Stimulated activated CD8-positive, alpha-beta memory T cell treated with anti-CD3 and anti-CD28 coated beads, Interleukin-15, amount 100 ng/mL, for 4 hours (primary cell): ENCODE measurements at regions not wholly inside any gene's neighbourhood (a gene's known extent, or its start where the extent isn't known, plus 50 kb on each side); places are given as distances from the start of the nearest gene placed in this dataset.
"Not testable (repeated sequence)": the region's sequence is repeated elsewhere in the genome, so short reads cannot be mapped to it uniquely, and the experiment has no call there.

Experiments
- DNase-seq, 2 donors: peaks; one replicate each; pipeline ENCODE4 v3.0.0-alpha.2; 2020; ENCODE audit warnings: low read depth in 2 of 2

- DNase-seq: no peak
Observed at GRCh38 chr2:207409517-207409916, 120.2 kb upstream of the CREB1 start.

GRCh38 chr2:207412787-207413310 lies 116.9 kb upstream of the CREB1 start:
- no peak for DNase-seq

- DNase-seq: no peak
Observed at GRCh38 chr2:207413376-207413907, 116.3 kb upstream of the CREB1 start.

- DNase-seq: no peak
Observed at GRCh38 chr2:207416111-207416510, 113.7 kb upstream of the CREB1 start.

GRCh38 chr2:207416900-207417299 lies 112.9 kb upstream of the CREB1 start:
- DNase-seq: no peak

GRCh38 chr2:207417301-207417718 lies 112.5 kb upstream of the CREB1 start:
- no peak for DNase-seq

- DNase-seq: no peak
Observed at GRCh38 chr2:207418419-207418818, 111.3 kb upstream of the CREB1 start.

- DNase-seq: no peak
Observed at GRCh38 chr2:207419331-207419730, 110.4 kb upstream of the CREB1 start.

GRCh38 chr2:207421671-207422070 lies 108.1 kb upstream of the CREB1 start:
- DNase-seq: no peak

GRCh38 chr2:207422380-207422779 lies 107.4 kb upstream of the CREB1 start:
- no peak for DNase-seq

- peak; percentile 12 to 13 for DNase-seq
Observed at GRCh38 chr2:207423886-207424285, 105.9 kb upstream of the CREB1 start.

- DNase-seq: no peak
Observed at GRCh38 chr2:207427986-207428385, 101.8 kb upstream of the CREB1 start.

- no peak for DNase-seq
Observed at GRCh38 chr2:207428573-207428972, 101.2 kb upstream of the CREB1 start.

- no peak for DNase-seq
Observed at GRCh38 chr2:207432453-207432852, 97.3 kb upstream of the CREB1 start.

- no peak for DNase-seq
Observed at GRCh38 chr2:207434306-207434705, 95.5 kb upstream of the CREB1 start.

- DNase-seq: no peak
Observed at GRCh38 chr2:207434899-207435465, 94.8 kb upstream of the CREB1 start.

GRCh38 chr2:207437136-207437523 lies 92.6 kb upstream of the CREB1 start:
- no peak for DNase-seq

- DNase-seq: no peak
Observed at GRCh38 chr2:207437524-207438143, 92.1 kb upstream of the CREB1 start.

- DNase-seq: no peak
Observed at GRCh38 chr2:207438414-207439126, 91.2 kb upstream of the CREB1 start.

GRCh38 chr2:207439881-207440280 lies 89.9 kb upstream of the CREB1 start:
- not testable (repeated sequence) for DNase-seq

- DNase-seq: no peak
Observed at GRCh38 chr2:207444756-207445155, 85.0 kb upstream of the CREB1 start.

- no peak for DNase-seq
Observed at GRCh38 chr2:207446653-207447052, 83.1 kb upstream of the CREB1 start.

GRCh38 chr2:207448006-207448405 lies 81.8 kb upstream of the CREB1 start:
- DNase-seq: no peak
